ENCODE measurements at regions not wholly inside any gene's neighbourhood (a gene's known extent, or its start where the extent isn't known, plus 50 kb on each side); places are given as distances from the start of the nearest gene placed in this dataset.

- no peak for TF ChIP-seq CTCF (IDR thresholded peaks at IDR 0.05)
- no peak for DNase-seq (ENCODE audit: low spot score in 2 of 2)
- intact Hi-C loops (cut with DNase I), result no loop called here
Observed at GRCh38 chr14:54137614-54137961, 181.0 kb upstream of the BMP4 start.

GRCh38 chr14:54138024-54138353, 181.4 kb upstream of the BMP4 start:
- no peak for TF ChIP-seq CTCF (IDR thresholded peaks at IDR 0.05)

More at GRCh38 chr14:54137614-54137961, 181.0 kb upstream of the BMP4 start:
- no peaks in the 10 kb centered on the region for H3K4me1 ChIP-seq
- no peak overlapping the region for H3K27ac ChIP-seq
- no peaks in the 10 kb centered on the region for H3K36me3 ChIP-seq
- no peak overlapping the region for H3K4me3 ChIP-seq
- no peaks in the 10 kb centered on the region for H3K9me3 ChIP-seq
- H3K27me3 ChIP-seq, result no peaks in the 10 kb centered on the region

GRCh38 chr14:54138354-54139038, 181.9 kb upstream of the BMP4 start:
- Histone ChIP-seq H3K4me3 (no peak overlapping the region), H3K27me3 (no peaks in the 10 kb centered on the region), H3K4me1 (no peaks in the 10 kb centered on the region), H3K9me3 (no peaks in the 10 kb centered on the region), H3K36me3 (no peaks in the 10 kb centered on the region), H3K27ac (peak overlapping the region in 1 of 2 donors; percentile 19)
- no peak for TF ChIP-seq CTCF (IDR thresholded peaks at IDR 0.05)
- intact Hi-C loops (cut with DNase I), result no loop called here
- no peak for DNase-seq (ENCODE audit: low spot score in 2 of 2)

More at GRCh38 chr14:54138024-54138353, 181.4 kb upstream of the BMP4 start:
- Histone ChIP-seq H3K27ac (peak overlapping the region in 1 of 2 donors; percentile 19), H3K4me1 (no peaks in the 10 kb centered on the region), H3K36me3 (no peaks in the 10 kb centered on the region), H3K27me3 (no peaks in the 10 kb centered on the region), H3K9me3 (no peaks in the 10 kb centered on the region), H3K4me3 (no peak overlapping the region)
- intact Hi-C loops (cut with DNase I), result no loop called here
- no peak for DNase-seq (ENCODE audit: low spot score in 2 of 2)

- no peaks in the 10 kb centered on the region for H3K36me3 ChIP-seq
- no peaks in the 10 kb centered on the region for H3K9me3 ChIP-seq
- no peak for TF ChIP-seq CTCF (IDR thresholded peaks at IDR 0.05)
- H3K27me3 ChIP-seq, result no peaks in the 10 kb centered on the region
- DNase-seq (ENCODE audit: low spot score in 2 of 2), result no peak
- no peak overlapping the region for H3K4me3 ChIP-seq
- no peak overlapping the region for H3K27ac ChIP-seq
- intact Hi-C loops (cut with DNase I), result no loop called here
- no peaks in the 10 kb centered on the region for H3K4me1 ChIP-seq
Observed at GRCh38 chr14:54140551-54140950, 183.9 kb upstream of the BMP4 start.

- Histone ChIP-seq H3K9me3 (peaks cover 9 to 14% of the 10 kb centered on the region in 2 donors), H3K4me1 (no peaks in the 10 kb centered on the region), H3K4me3 (no peak overlapping the region), H3K36me3 (no peaks in the 10 kb centered on the region), H3K27me3 (no peaks in the 10 kb centered on the region), H3K27ac (no peak overlapping the region)
- no peak for DNase-seq (ENCODE audit: low spot score in 2 of 2)
- intact Hi-C loops (cut with DNase I), result no loop called here
- TF ChIP-seq CTCF (IDR thresholded peaks at IDR 0.05), result no peak
Observed at GRCh38 chr14:54146601-54147000, 190.0 kb upstream of the BMP4 start.

- H3K36me3 ChIP-seq, result no peaks in the 10 kb centered on the region
- peaks cover 9 to 14% of the 10 kb centered on the region in 2 donors for H3K9me3 ChIP-seq
- H3K4me3 ChIP-seq, result no peak overlapping the region
- H3K27ac ChIP-seq, result no peak overlapping the region
- H3K27me3 ChIP-seq, result no peaks in the 10 kb centered on the region
- no peak for TF ChIP-seq CTCF (IDR thresholded peaks at IDR 0.05)
- no peak for DNase-seq (ENCODE audit: low spot score in 2 of 2)
- no peaks in the 10 kb centered on the region for H3K4me1 ChIP-seq
- intact Hi-C loops (cut with DNase I), result no loop called here
Observed at GRCh38 chr14:54147282-54147681, 190.7 kb upstream of the BMP4 start.
